Activated CD4-positive, alpha-beta T cell treated with anti-CD3 and anti-CD28 coated beads, Interleukin-2, amount 50 U/mL, for 1 hour (primary cell): ENCODE measurements at regions not wholly inside any gene's neighbourhood (a gene's known extent, or its start where the extent isn't known, plus 50 kb on each side); places are given as distances from the start of the nearest gene placed in this dataset.
"Not testable (repeated sequence)": the region's sequence is repeated elsewhere in the genome, so short reads cannot be mapped to it uniquely, and the experiment has no call there.

Experiments used
- DNase-seq: peaks from one replicate; pipeline ENCODE4 v3.0.0-alpha.2; 2020

- DNase-seq = no peak
These were observed 57.2 kb upstream of the PELI2 start for GRCh38 chr14:56061051-56061450.

- DNase-seq = no peak
These were observed 55.1 kb upstream of the PELI2 start for GRCh38 chr14:56063131-56063530.

DNA sequence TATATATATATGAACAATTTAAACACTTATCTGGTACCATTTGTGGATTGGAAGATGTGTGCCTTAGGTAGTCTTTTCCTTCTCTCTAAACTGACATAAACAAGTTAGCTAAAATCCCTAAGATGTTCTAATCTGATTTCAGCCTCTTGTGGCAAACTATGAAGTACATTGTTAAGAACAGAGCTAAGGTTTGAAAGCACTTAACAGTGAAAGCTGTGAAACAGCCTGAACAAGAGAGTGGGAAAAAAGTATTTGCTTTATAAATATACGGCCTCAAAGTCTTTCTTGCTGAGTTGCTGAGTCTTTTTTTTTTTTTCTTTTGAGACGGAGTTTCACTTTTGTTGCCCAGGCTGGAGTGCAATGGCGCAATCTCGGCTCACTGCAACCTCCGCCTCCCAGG, 53.7 kb upstream of the PELI2 start:
- no peak for DNase-seq

- DNase-seq = not testable (repeated sequence)
These were observed 53.0 kb upstream of the PELI2 start for GRCh38 chr14:56065199-56065598.

DNA sequence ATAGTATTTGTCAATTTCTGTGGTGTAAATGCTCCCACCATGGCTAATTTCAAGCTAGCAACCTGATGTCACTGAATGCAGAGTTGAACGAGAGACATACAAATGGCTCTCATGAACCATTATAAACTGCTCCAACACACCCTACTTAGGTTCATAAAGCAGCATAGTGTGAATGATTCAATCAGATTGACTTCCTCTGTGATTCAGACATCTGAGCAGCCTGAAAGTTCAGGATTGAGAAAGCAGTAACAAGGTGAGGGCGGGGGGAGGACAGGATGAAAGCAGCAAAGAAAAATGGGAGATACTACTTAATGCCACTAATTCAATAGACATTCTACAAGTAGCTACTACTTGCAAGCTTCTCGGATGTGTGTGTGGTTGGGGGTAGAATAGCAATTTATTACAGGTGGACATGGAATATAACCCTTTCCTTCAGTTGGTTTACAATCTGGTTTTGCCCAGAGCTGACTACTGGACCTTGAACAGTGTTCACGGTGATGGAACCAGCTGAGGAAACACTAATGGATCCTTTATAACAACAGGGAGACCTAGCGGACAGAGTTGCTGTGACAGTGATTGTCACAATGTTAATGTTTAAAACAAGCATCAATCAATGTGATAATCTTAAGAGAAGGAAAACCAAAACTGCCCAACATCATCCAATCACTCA, 52.5 kb upstream of the PELI2 start:
- no peak for DNase-seq
